A673 (cell line): ENCODE measurements at regions not wholly inside any gene's neighbourhood (a gene's known extent, or its start where the extent isn't known, plus 50 kb on each side); places are given as distances from the start of the nearest gene placed in this dataset.

Experiments used
- BruUV-seq: library from RNA; stranded (reverse); fragments of 400-500 nt; replicated peaks from 2 replicates; lab custom pipeline; 2021; lab: Mats Ljungman, UMichigan
- CTCF ChIA-PET: fragments of 300-600 bp; sonication (Branson Sonifier 250); formaldehyde crosslinking; loops from one replicate; lab custom pipeline; 2022; ENCODE audit warnings: antibody characterized with exemption; lab: Charles Lee
- POLR2A ChIA-PET: fragments of 300-600 bp; sonication (Branson Sonifier 250); formaldehyde crosslinking; loops from one replicate; lab custom pipeline; 2022; ENCODE audit warnings: antibody characterized with exemption; ENCODE audit not compliant: low non-redundant PET; lab: Charles Lee
- DNase-seq: peaks from one replicate; pipeline ENCODE4 v3.0.0-alpha.2; 2015; ENCODE audit warnings: low spot score
- H3K27ac ChIP-seq: fragments of 200-600 bp; sonication (generic); 2 replicates; pipeline ENCODE4 v1.5.1; 2016; ENCODE audit warnings: mixed run types, low read depth, mild to moderate bottlenecking, mixed read lengths, antibody characterized with exemption, low read length; ENCODE audit not compliant: poor library complexity, severe bottlenecking
- H3K27me3 ChIP-seq: fragments of 200-600 bp; sonication (generic); replicated peaks from 2 replicates; pipeline ENCODE4 v1.6.1; 2017; ENCODE audit warnings: mixed run types, low read depth, mild to moderate bottlenecking, mixed read lengths, antibody characterized with exemption, low read length; ENCODE audit not compliant: insufficient read depth, poor library complexity
- H3K36me3 ChIP-seq: fragments of 200-600 bp; sonication (generic); 2 replicates; pipeline ENCODE4 v1.6.1; 2016; ENCODE audit warnings: mixed run types, mild to moderate bottlenecking, mixed read lengths, antibody characterized with exemption, low read length; ENCODE audit not compliant: insufficient read depth, poor library complexity, severe bottlenecking
- H3K4me1 ChIP-seq: fragments of 200-600 bp; sonication (generic); 2 replicates; pipeline ENCODE4 v1.6.1; 2017; ENCODE audit warnings: mixed run types, mild to moderate bottlenecking, mixed read lengths, antibody characterized with exemption, low read length; ENCODE audit not compliant: insufficient read depth, poor library complexity, severe bottlenecking
- H3K4me3 ChIP-seq: fragments of 200-600 bp; sonication (generic); 2 replicates; pipeline ENCODE4 v1.5.1; 2016; ENCODE audit warnings: low read depth, mixed run types, mild to moderate bottlenecking, mixed read lengths, low read length; ENCODE audit not compliant: poor library complexity, severe bottlenecking
- H3K9me3 ChIP-seq: fragments of 200-600 bp; sonication (generic); 2 replicates; pipeline ENCODE4 v1.6.1; 2016; ENCODE audit warnings: mixed run types, low read depth, mild to moderate bottlenecking, mixed read lengths, antibody characterized with exemption, low read length; ENCODE audit not compliant: poor library complexity, severe bottlenecking
- EZH2 ChIP-seq: fragments of 200-600 bp; sonication (generic); IDR thresholded peaks from 2 replicates; pipeline ENCODE4 v1.6.1; 2017; ENCODE audit warnings: borderline replicate concordance, low read depth, mild to moderate bottlenecking, mixed read lengths, antibody characterized with exemption, low read length; ENCODE audit not compliant: poor library complexity, severe bottlenecking
- intact Hi-C: fragments of 100-400 bp; cut with micrococcal nuclease; formaldehyde crosslinking; loops from one replicate; pipeline ENCODE4 v1.10.0; 2022; ENCODE audit not compliant: unreplicated experiment
- TF ChIP-seq, protein P1 (sequence below): fragments of 300-800, 200-600 bp; sonication (generic); conservative IDR thresholded peaks from 2 replicates; pipeline ENCODE4 v1.5.1; 2017; ENCODE audit warnings: low read depth, mild to moderate bottlenecking, antibody characterized with exemption, low read length, moderate library complexity, mixed read lengths

- no TSS peak for BruUV-seq
- TF ChIP-seq EZH2: no peak
- TF ChIP-seq, protein P1, sequence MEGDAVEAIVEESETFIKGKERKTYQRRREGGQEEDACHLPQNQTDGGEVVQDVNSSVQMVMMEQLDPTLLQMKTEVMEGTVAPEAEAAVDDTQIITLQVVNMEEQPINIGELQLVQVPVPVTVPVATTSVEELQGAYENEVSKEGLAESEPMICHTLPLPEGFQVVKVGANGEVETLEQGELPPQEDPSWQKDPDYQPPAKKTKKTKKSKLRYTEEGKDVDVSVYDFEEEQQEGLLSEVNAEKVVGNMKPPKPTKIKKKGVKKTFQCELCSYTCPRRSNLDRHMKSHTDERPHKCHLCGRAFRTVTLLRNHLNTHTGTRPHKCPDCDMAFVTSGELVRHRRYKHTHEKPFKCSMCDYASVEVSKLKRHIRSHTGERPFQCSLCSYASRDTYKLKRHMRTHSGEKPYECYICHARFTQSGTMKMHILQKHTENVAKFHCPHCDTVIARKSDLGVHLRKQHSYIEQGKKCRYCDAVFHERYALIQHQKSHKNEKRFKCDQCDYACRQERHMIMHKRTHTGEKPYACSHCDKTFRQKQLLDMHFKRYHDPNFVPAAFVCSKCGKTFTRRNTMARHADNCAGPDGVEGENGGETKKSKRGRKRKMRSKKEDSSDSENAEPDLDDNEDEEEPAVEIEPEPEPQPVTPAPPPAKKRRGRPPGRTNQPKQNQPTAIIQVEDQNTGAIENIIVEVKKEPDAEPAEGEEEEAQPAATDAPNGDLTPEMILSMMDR: no peak
- DNase-seq: no peak
- Histone ChIP-seq H3K4me1 (no peaks in the 10 kb centered on the region), H3K4me3 (no peak overlapping the region), H3K36me3 (no peaks in the 10 kb centered on the region), H3K27me3 (no peaks in the 10 kb centered on the region), H3K9me3 (no peaks in the 10 kb centered on the region), H3K27ac (no peak overlapping the region)
- ChIA-PET POLR2A (no interaction called here), CTCF (no interaction called here)
- intact Hi-C loops: no loop called here
These were observed 228.4 kb downstream of the TLR4 start for GRCh38 chr9:117932585-117932984.

GRCh38 chr9:117936185-117937130, 232.3 kb downstream of the TLR4 start:
- no peaks in the 10 kb centered on the region for H3K36me3 ChIP-seq
- H3K4me3 ChIP-seq: no peak overlapping the region
- H3K27me3 ChIP-seq: no peaks in the 10 kb centered on the region
- no TSS peak for BruUV-seq
- POLR2A ChIA-PET: no interaction called here
- no peaks in the 10 kb centered on the region for H3K4me1 ChIP-seq
- no peak overlapping the region for H3K27ac ChIP-seq
- intact Hi-C loops: no loop called here
- no peak for DNase-seq
- TF ChIP-seq EZH2: no peak
- TF ChIP-seq, protein P1: no peak
- CTCF ChIA-PET: no interaction called here
- H3K9me3 ChIP-seq: no peaks in the 10 kb centered on the region

DNA sequence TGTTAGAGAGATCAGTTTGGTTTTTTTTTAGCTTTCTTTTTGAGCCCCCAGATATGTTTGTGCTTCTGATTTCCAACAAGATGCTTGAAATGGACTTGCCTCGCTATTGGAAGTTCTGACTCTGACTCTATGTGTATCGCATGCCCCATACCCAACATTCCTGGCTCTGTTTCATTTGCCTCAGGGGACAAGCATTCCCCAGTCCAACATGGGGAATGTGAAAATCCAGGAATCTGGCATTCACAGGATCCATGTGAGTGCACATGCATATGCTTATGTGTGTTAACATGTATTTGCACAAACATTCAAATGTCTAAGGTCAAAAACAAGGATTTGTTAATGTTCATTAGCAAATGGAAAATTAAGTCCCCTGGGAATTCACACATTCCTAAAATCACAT, 233.9 kb downstream of the TLR4 start:
- TF ChIP-seq EZH2: no peak
- TF ChIP-seq, protein P1: no peak
- Histone ChIP-seq H3K4me3 (no peak overlapping the region), H3K36me3 (no peaks in the 10 kb centered on the region), H3K4me1 (no peaks in the 10 kb centered on the region), H3K27ac (no peak overlapping the region), H3K9me3 (no peaks in the 10 kb centered on the region), H3K27me3 (no peaks in the 10 kb centered on the region)
- no peak for DNase-seq
- ChIA-PET CTCF (no interaction called here), POLR2A (no interaction called here)
- BruUV-seq: no TSS peak
- intact Hi-C loops: no loop called here
